Astrocyte of the cerebellum (primary cell): ENCODE measurements at regions not wholly inside any gene's neighbourhood (a gene's known extent, or its start where the extent isn't known, plus 50 kb on each side); places are given as distances from the start of the nearest gene placed in this dataset.

ENCODE experiments used
- DNase-seq: peaks from one replicate; pipeline ENCODE4 v3.0.0-alpha.2; 2011; ENCODE audit warnings: low read depth
- H3K4me3 ChIP-seq: 2 replicates; pipeline ENCODE4 v1.5.1; 2011; ENCODE audit warnings: mild to moderate bottlenecking, low read depth, low read length, moderate library complexity
- CTCF ChIP-seq: IDR thresholded peaks from 2 replicates; pipeline ENCODE4 v1.5.1; 2012; ENCODE audit warnings: low read length, low read depth, moderate library complexity, mild to moderate bottlenecking; ENCODE audit errors: missing control alignments
- in situ Hi-C: cut with HindIII; loops from 2 replicates; pipeline ENCODE4 v1.10.0; 2017; ENCODE audit warnings: low sequenced_read_pairs

DNA sequence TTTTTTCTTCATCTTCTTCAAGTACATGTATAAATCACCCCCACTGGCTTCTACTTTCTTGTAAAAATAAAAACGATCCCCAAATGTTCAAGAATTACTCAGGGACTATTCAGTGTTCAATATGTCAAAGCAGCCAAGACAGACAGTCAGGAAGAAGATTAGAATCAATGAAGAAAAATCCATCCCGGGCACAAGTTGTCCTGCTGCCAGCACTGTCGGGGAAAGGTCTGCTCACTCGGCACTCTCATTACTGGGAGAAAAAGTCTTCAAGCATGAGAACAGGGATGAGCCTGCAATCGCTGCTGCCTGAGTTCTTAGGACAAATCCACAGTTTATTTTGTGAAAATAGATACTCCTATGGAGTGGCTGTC lies 482.8 kb upstream of the KLHL29 start:
- in situ Hi-C loops = no loop called here
- TF ChIP-seq CTCF = no peak
- no peak for DNase-seq
- no peak overlapping the region for H3K4me3 ChIP-seq

- DNase-seq = no peak
- H3K4me3 ChIP-seq = no peak overlapping the region
- in situ Hi-C loops = no loop called here
- TF ChIP-seq CTCF = no peak
These were observed 482.3 kb upstream of the KLHL29 start for GRCh38 chr2:22902662-22903165.

GRCh38 chr2:22903616-22904015 lies 481.4 kb upstream of the KLHL29 start:
- DNase-seq = no peak
- in situ Hi-C loops = no loop called here
- no peak for TF ChIP-seq CTCF
- H3K4me3 ChIP-seq = no peak overlapping the region

- no peak for DNase-seq
- in situ Hi-C loops = no loop called here
- TF ChIP-seq CTCF = peak; percentile 24
- H3K4me3 ChIP-seq = no peak overlapping the region
These were observed 480.8 kb upstream of the KLHL29 start for GRCh38 chr2:22904126-22904684.

DNA sequence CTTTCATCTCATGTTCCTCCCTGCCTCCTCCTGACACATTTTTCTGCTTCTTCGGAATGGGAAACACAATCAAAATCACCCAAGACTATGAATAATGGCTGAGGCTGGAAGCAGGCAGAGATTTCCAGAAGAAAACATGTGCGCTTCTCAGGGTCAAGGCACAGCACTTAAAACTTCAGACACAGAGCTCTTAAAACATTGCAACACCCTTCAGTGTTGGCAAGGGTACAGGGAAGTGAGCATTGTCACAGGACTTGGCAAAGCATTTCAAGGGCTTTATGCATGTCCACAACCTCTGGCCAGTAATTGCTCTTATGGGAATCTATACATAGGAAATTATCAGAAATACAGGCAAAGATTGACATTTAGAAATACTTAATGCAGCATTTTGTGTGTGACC lies 477.6 kb upstream of the KLHL29 start:
- in situ Hi-C loops = no loop called here
- no peak for DNase-seq
- TF ChIP-seq CTCF = no peak
- H3K4me3 ChIP-seq = no peak overlapping the region

DNA sequence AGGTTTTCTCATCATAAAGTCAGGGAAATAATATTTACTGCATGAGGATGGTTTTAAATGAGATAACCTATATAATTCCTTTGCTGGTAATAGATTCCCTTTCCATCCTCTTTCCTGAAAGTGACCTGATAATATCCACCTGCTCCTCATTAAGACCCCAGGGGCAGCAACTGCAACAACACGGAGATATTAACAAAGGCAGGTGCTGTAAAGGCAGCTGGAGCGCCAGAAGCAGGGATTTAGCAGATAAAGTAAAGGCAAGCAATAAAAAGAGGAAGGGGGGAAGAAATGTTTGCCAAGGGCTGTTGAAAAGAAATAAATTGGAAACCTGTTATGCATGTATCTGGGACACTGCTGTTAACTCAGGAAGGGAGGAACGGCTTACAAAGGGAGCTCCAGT lies 472.6 kb upstream of the KLHL29 start:
- no peak for DNase-seq
- H3K4me3 ChIP-seq = no peak overlapping the region
- no peak for TF ChIP-seq CTCF
- in situ Hi-C loops = no loop called here

DNA sequence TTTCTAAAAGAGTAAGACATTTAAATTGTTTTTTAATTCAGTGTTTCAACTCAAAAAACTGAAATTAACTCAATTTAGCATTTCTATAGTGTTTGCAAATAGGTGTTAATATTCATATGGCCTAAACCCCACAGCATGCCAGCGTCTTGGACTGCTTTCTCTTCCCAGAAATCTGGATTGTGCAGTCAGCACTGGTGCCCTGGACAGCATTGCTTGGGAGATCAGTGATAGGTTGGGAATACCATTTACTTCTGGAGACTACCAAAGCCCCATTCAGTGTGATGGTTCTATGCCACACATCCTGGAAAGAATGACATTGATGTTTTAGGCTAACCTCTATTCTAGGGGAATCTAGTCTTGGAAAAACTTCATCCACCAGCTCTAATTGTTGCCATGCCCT lies 455.0 kb upstream of the KLHL29 start:
- no peak for TF ChIP-seq CTCF
- in situ Hi-C loops = no loop called here
- no peak for DNase-seq

More for the DNA sequence above, 455.0 kb upstream of the KLHL29 start:
- H3K4me3 ChIP-seq = no peak overlapping the region
